GM12801 (cell line): ENCODE measurements at regions not wholly inside any gene's neighbourhood (a gene's known extent, or its start where the extent isn't known, plus 50 kb on each side); places are given as distances from the start of the nearest gene placed in this dataset.

Experiments
- TF ChIP-seq, protein P1 (sequence below): IDR thresholded peaks from one replicate; pipeline ENCODE4 v1.5.1; 2011; ENCODE audit warnings: control low read depth; ENCODE audit not compliant: insufficient read length; ENCODE audit errors: extremely low read depth

- TF ChIP-seq, protein P1, sequence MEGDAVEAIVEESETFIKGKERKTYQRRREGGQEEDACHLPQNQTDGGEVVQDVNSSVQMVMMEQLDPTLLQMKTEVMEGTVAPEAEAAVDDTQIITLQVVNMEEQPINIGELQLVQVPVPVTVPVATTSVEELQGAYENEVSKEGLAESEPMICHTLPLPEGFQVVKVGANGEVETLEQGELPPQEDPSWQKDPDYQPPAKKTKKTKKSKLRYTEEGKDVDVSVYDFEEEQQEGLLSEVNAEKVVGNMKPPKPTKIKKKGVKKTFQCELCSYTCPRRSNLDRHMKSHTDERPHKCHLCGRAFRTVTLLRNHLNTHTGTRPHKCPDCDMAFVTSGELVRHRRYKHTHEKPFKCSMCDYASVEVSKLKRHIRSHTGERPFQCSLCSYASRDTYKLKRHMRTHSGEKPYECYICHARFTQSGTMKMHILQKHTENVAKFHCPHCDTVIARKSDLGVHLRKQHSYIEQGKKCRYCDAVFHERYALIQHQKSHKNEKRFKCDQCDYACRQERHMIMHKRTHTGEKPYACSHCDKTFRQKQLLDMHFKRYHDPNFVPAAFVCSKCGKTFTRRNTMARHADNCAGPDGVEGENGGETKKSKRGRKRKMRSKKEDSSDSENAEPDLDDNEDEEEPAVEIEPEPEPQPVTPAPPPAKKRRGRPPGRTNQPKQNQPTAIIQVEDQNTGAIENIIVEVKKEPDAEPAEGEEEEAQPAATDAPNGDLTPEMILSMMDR = no peak
These were observed 145.8 kb downstream of the TM9SF2 start for GRCh38 chr13:99646866-99647595.

- TF ChIP-seq, protein P1 = no peak
These were observed 141.6 kb downstream of the TM9SF2 start for GRCh38 chr13:99642841-99643240.

DNA sequence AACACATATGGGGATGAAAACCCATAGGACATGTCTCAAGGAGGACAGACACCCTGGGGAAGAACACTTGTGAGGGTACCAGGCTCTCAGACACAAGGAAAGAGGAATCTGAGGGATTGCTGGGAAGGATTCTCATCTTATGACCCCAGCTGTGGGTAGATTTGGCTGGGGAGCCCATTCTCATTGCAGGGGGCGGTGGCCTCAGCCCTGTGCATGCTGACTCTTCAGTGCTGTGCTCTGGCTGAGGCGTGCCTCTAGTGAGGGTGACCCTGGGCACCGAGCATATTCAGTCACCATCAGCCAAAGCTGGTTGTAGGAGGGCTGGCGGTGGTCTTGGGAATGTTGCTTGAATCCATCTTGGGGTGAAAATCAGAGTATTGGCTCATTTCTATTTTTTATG lies 140.7 kb downstream of the TM9SF2 start:
- TF ChIP-seq, protein P1 = no peak

- TF ChIP-seq, protein P1 = no peak
These were observed 139.0 kb downstream of the TM9SF2 start for GRCh38 chr13:99640260-99640659.

DNA sequence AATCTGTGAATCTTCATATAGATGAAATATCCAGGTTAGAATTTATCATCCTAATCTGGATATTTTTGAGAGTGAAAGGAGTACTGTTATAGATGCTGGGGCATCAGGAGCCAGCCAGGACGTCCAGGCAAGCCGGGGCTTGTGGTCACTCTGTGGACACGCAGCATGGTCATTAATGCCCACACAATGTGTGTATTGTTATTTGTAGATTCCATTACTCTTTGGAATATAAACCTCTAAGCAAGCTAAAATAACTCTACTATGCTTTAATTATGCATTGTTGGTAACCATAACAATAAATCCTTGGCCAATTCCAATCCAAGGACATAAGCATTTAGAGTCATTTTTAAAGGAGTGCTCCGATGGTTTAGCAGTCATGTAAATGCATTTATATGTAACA lies 137.9 kb downstream of the TM9SF2 start:
- TF ChIP-seq, protein P1 = no peak

GRCh38 chr13:99636728-99637353 lies 135.6 kb downstream of the TM9SF2 start:
- TF ChIP-seq, protein P1 = no peak

DNA sequence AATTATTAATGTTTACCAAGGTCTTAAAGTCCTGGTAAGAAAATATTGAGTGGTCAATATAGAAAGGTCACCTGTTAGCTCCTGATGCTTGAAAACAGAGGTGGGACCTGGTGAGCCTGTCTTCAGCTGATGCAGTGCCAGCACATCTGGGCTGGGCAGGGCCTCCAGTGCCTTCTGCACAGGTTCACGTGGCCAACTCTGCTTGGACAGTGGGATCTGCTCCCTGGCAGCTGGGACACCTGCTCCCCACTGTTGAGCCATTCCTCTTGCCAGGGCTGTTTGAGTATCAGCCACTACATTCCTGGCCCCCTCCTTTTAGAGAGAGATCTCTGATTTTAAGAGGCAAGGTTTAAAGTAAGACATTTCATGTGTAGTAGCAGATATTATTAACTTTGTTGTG lies 135.0 kb downstream of the TM9SF2 start:
- TF ChIP-seq, protein P1 = no peak
